H1 (cell line): ENCODE measurements at regions not wholly inside any gene's neighbourhood (a gene's known extent, or its start where the extent isn't known, plus 50 kb on each side); places are given as distances from the start of the nearest gene placed in this dataset.

Source experiments
- CTCF ChIA-PET: fragments of 300-600 bp; sonication (Branson Sonifier 250); formaldehyde crosslinking; loops from one replicate; lab custom pipeline; 2021; ENCODE audit not compliant: partially characterized antibody; lab: Charles Lee
- POLR2A ChIA-PET: fragments of 300-600 bp; sonication (Branson Sonifier 250); formaldehyde crosslinking; loops from one replicate; lab custom pipeline; 2021; ENCODE audit warnings: inconsistent platforms; ENCODE audit not compliant: partially characterized antibody; lab: Charles Lee
- DNase-seq, 2 experiments: peaks; one replicate each; pipeline versions ENCODE4 v3.0.0 to v3.0.0-alpha.2; 2010 to 2022; ENCODE audit warnings: low spot score in 2 of 2, low read depth in 1 of 2, mixed read lengths in 1 of 2
- FAIRE-seq: peaks from 2 replicates; lab custom pipeline; 2011; peaks lifted over from hg19 to GRCh38; lab: Jason Lieb, UNC
- H2AFZ ChIP-seq: 2 replicates; pipeline ENCODE4 v1.8.1; 2012; ENCODE audit warnings: low read length, inconsistent platforms
- H2AK5ac ChIP-seq: 2 replicates; pipeline ENCODE4 v1.6.1; 2013; ENCODE audit warnings: low read depth, low read length
- H2BK120ac ChIP-seq: replicated peaks from 2 replicates; pipeline ENCODE3; 2013; ENCODE audit warnings: low read depth, low read length, inconsistent platforms
- H2BK12ac ChIP-seq: 2 replicates; pipeline ENCODE4 v1.6.1; 2013; ENCODE audit warnings: low read depth, low read length
- H2BK15ac ChIP-seq: 2 replicates; pipeline ENCODE4 v1.6.1; 2013; ENCODE audit warnings: low read length
- H2BK20ac ChIP-seq: 2 replicates; pipeline ENCODE4 v1.6.1; 2013; ENCODE audit warnings: low read length
- H2BK5ac ChIP-seq: 2 replicates; pipeline ENCODE4 v1.6.1; 2013; ENCODE audit warnings: low read depth, low read length
- H3K14ac ChIP-seq: 2 replicates; pipeline ENCODE4 v1.6.1; 2013; ENCODE audit warnings: inconsistent platforms; ENCODE audit not compliant: insufficient read length
- H3K18ac ChIP-seq: 2 replicates; pipeline ENCODE4 v1.6.1; 2013; ENCODE audit warnings: low read length; ENCODE audit errors: extremely low read depth
- H3K23ac ChIP-seq: 2 replicates; pipeline ENCODE4 v1.6.1; 2013; ENCODE audit warnings: inconsistent platforms; ENCODE audit not compliant: insufficient read length
- H3K23me2 ChIP-seq: 2 replicates; pipeline ENCODE4 v1.6.1; 2013; ENCODE audit warnings: low read depth, low read length
- H3K27ac ChIP-seq: 2 replicates; pipeline ENCODE4 v1.6.1; 2011; ENCODE audit warnings: low read depth, low read length, inconsistent platforms
- H3K27me3 ChIP-seq, 4 experiments: replicated peaks in 1 of 4; 1 replicate in 1 of 4; 2 replicates in 3 of 4; pipeline versions ENCODE4 v1.6.1 to v1.8.1; 2011 to 2013; ENCODE audit warnings: low read length in 3 of 4, mild to moderate bottlenecking in 3 of 4, inconsistent platforms in 2 of 4, mixed read lengths in 2 of 4, moderate library complexity in 1 of 4; ENCODE audit not compliant: control insufficient read depth in 3 of 4, insufficient read depth in 3 of 4; ENCODE audit errors: extremely low read depth in 1 of 4
- H3K36me3 ChIP-seq, 4 experiments: 2 replicates each; pipeline versions ENCODE4 v1.6.1 to v1.8.1; 2011 to 2013; ENCODE audit warnings: mild to moderate bottlenecking in 4 of 4, low read length in 3 of 4, moderate library complexity in 2 of 4, control low read depth in 1 of 4, inconsistent platforms in 1 of 4; ENCODE audit not compliant: insufficient read depth in 4 of 4, control insufficient read depth in 2 of 4
- H3K4ac ChIP-seq: replicated peaks from 2 replicates; pipeline ENCODE3; 2013; ENCODE audit warnings: low read length, low read depth, mixed read lengths, inconsistent platforms; ENCODE audit not compliant: insufficient read length
- H3K4me1 ChIP-seq, 4 experiments: replicated peaks in 1 of 4; 1 replicate in 1 of 4; 2 replicates in 3 of 4; pipeline versions ENCODE4 v1.6.1 to v1.8.1; 2011 to 2013; ENCODE audit warnings: low read length in 3 of 4, inconsistent platforms in 2 of 4, mixed read lengths in 1 of 4; ENCODE audit not compliant: insufficient read depth in 4 of 4, control insufficient read depth in 3 of 4
- H3K4me2 ChIP-seq, 2 experiments: 2 replicates each; pipeline versions ENCODE4 v1.6.1 to v1.8.1; 2011 to 2013; ENCODE audit warnings: low read depth in 2 of 2, low read length in 2 of 2, control low read depth in 1 of 2, inconsistent platforms in 1 of 2, mild to moderate bottlenecking in 1 of 2; ENCODE audit not compliant: insufficient read depth in 1 of 2
- H3K4me3 ChIP-seq, 4 experiments: fragments of 200-600, 300-600 bp in 1 of 4; sonication (generic), shearing (Covaris generic), sonication (Bioruptor Twin) in 1 of 4; 2 replicates each; pipeline versions ENCODE4 v1.5.1 to v1.8.1; 2011 to 2016; ENCODE audit warnings: low read length in 4 of 4, low read depth in 3 of 4, control low read depth in 2 of 4, inconsistent platforms in 2 of 4, mild to moderate bottlenecking in 2 of 4, mixed read lengths in 1 of 4, moderate library complexity in 1 of 4; ENCODE audit not compliant: insufficient read depth in 2 of 4; ENCODE audit errors: extremely low read depth in 1 of 4
- H3K56ac ChIP-seq: replicated peaks from 2 replicates; pipeline ENCODE3; 2013; ENCODE audit warnings: low read depth, mild to moderate bottlenecking, mixed read lengths, low read length, inconsistent platforms; ENCODE audit not compliant: insufficient read length
- H3K79me1 ChIP-seq: 2 replicates; pipeline ENCODE4 v1.6.1; 2013; ENCODE audit warnings: low read depth, low read length, control low read depth
- H3K79me2 ChIP-seq, 2 experiments: 2 replicates each; pipeline versions ENCODE4 v1.6.1 to v1.8.1; 2012 to 2013; ENCODE audit warnings: low read length in 2 of 2, mild to moderate bottlenecking in 2 of 2, inconsistent platforms in 1 of 2; ENCODE audit not compliant: insufficient read depth in 2 of 2, control insufficient read depth in 1 of 2
- H3K9ac ChIP-seq, 4 experiments: replicated peaks in 1 of 4; 1 replicate in 1 of 4; 2 replicates in 3 of 4; pipeline versions ENCODE4 v1.6.1 to v1.8.1; 2011 to 2013; ENCODE audit warnings: low read depth in 3 of 4, low read length in 3 of 4, control low read depth in 2 of 4, mild to moderate bottlenecking in 2 of 4, moderate library complexity in 2 of 4, inconsistent platforms in 1 of 4; ENCODE audit errors: extremely low read depth in 1 of 4
- H3K9me3 ChIP-seq, 2 experiments: 2 replicates each; pipeline versions ENCODE4 v1.6.1 to v1.8.1; 2012 to 2013; ENCODE audit warnings: mild to moderate bottlenecking in 2 of 2, moderate library complexity in 2 of 2, control low read depth in 1 of 2, inconsistent platforms in 1 of 2, low read depth in 1 of 2, low read length in 1 of 2, mixed read lengths in 1 of 2; ENCODE audit not compliant: insufficient read depth in 2 of 2
- H4K20me1 ChIP-seq, 2 experiments: replicated peaks in 1 of 2; 2 replicates each; pipeline versions ENCODE3 to v1.8.1; 2011 to 2013; ENCODE audit warnings: inconsistent platforms in 2 of 2, low read length in 2 of 2, mild to moderate bottlenecking in 1 of 2; ENCODE audit not compliant: insufficient read depth in 2 of 2, control insufficient read depth in 1 of 2
- H4K5ac ChIP-seq: 2 replicates; pipeline ENCODE4 v1.6.1; 2013; ENCODE audit warnings: low read length, low read depth, mixed read lengths, inconsistent platforms; ENCODE audit not compliant: insufficient read length
- H4K8ac ChIP-seq: 2 replicates; pipeline ENCODE4 v1.8.0; 2013; ENCODE audit warnings: mild to moderate bottlenecking, moderate library complexity, low read length, inconsistent platforms; ENCODE audit not compliant: insufficient read depth; ENCODE audit errors: extremely low read depth
- H4K91ac ChIP-seq: replicated peaks from 2 replicates; pipeline ENCODE3; 2013; ENCODE audit warnings: low read length, mixed read lengths, inconsistent platforms; ENCODE audit not compliant: insufficient read length
- CHD2 ChIP-seq: IDR thresholded peaks from 2 replicates; pipeline ENCODE4 v1.6.1; 2012; ENCODE audit warnings: low read length, improper control_type of control experiment
- FOSL1 ChIP-seq: IDR thresholded peaks from 2 replicates; pipeline ENCODE4 v1.6.1; 2011; ENCODE audit warnings: mild to moderate bottlenecking, low read depth, low read length, moderate library complexity; ENCODE audit not compliant: insufficient read depth
- GTF2F1 ChIP-seq: IDR thresholded peaks from 2 replicates; pipeline ENCODE4 v1.6.1; 2012; ENCODE audit warnings: low read depth, low read length, improper control_type of control experiment, borderline replicate concordance
- POLR2A ChIP-seq, 2 experiments: IDR thresholded peaks; 1 replicate in 1 of 2; 2 replicates in 1 of 2; pipeline ENCODE4 v1.6.1; 2011; ENCODE audit warnings: low read depth in 2 of 2, low read length in 2 of 2, mild to moderate bottlenecking in 2 of 2; ENCODE audit errors: control extremely low read depth in 1 of 2
- POLR2AphosphoS5 ChIP-seq: IDR thresholded peaks from 2 replicates; pipeline ENCODE4 v1.6.1; 2011; ENCODE audit warnings: low read depth, low read length
- RNF2 ChIP-seq: fragments of 200-900, 300-1000 bp; sonication (generic); IDR thresholded peaks from 2 replicates; pipeline ENCODE4 v1.7.1; 2016; ENCODE audit warnings: borderline replicate concordance, low read depth, mild to moderate bottlenecking, antibody characterized with exemption, low read length; ENCODE audit not compliant: poor library complexity, severe bottlenecking; ENCODE audit errors: missing control alignments
- SP1 ChIP-seq: IDR thresholded peaks from 2 replicates; pipeline ENCODE4 v1.6.1; 2011; ENCODE audit warnings: low read depth, low read length
- SP2 ChIP-seq: IDR thresholded peaks from 2 replicates; pipeline ENCODE4 v1.6.1; 2012; ENCODE audit warnings: mild to moderate bottlenecking, low read length, inconsistent platforms
- SP4 ChIP-seq: IDR thresholded peaks from 2 replicates; pipeline ENCODE4 v1.6.1; 2012; ENCODE audit warnings: low read length, inconsistent platforms
- TAF1 ChIP-seq: IDR thresholded peaks from 2 replicates; pipeline ENCODE4 v1.6.1; 2011; ENCODE audit warnings: mild to moderate bottlenecking, low read depth, low read length
- TBP ChIP-seq: IDR thresholded peaks from 2 replicates; pipeline ENCODE4 v1.6.1; 2011; ENCODE audit warnings: low read depth, low read length, improper control_type of control experiment
- TEAD4 ChIP-seq: IDR thresholded peaks from 2 replicates; pipeline ENCODE4 v1.6.1; 2012; ENCODE audit warnings: low read depth, low read length, inconsistent platforms, mixed read lengths
- WGBS, 2 experiments: shearing (Covaris generic) in 1 of 2; methylation state at CpG; one replicate each; pipeline versions ENCODE4 v1.1.6 to v1.1.7; 2013 to 2015; ENCODE audit warnings: low lambda C conversion rate in 2 of 2, mixed read lengths in 2 of 2, inconsistent platforms in 1 of 2, low coverage in 1 of 2, missing lambda C conversion rate in 1 of 2; ENCODE audit not compliant: insufficient replicate concordance in 2 of 2, insufficient coverage in 1 of 2, insufficient read length in 1 of 2; ENCODE audit errors: extremely low coverage in 1 of 2, missing lambda C conversion rate in 1 of 2; 5-methylcytosine and 5-hydroxymethylcytosine counted together
- TF ChIP-seq, protein P1 (sequence below): IDR thresholded peaks from 2 replicates; pipeline ENCODE4 v1.6.1; 2011; ENCODE audit warnings: low read length, improper control_type of control experiment
- TF ChIP-seq, protein P2 (sequence below): IDR thresholded peaks from 2 replicates; pipeline ENCODE4 v1.6.1; 2011; ENCODE audit warnings: low read depth, mild to moderate bottlenecking, low read length; ENCODE audit not compliant: insufficient read depth

- H3K79me1 ChIP-seq = no peaks in the 10 kb centered on the region
- H3K56ac ChIP-seq = no peak overlapping the region
- H4K5ac ChIP-seq = no peak overlapping the region
- no peak overlapping the region for H2BK20ac ChIP-seq
- H3K4me1 ChIP-seq = no peaks in the 10 kb centered on the region
- no peak overlapping the region for H4K8ac ChIP-seq
- H2BK15ac ChIP-seq = no peak overlapping the region
- no peaks in the 10 kb centered on the region for H3K9me3 ChIP-seq
- H2AFZ ChIP-seq = no peak overlapping the region
- no peaks in the 10 kb centered on the region for H4K20me1 ChIP-seq
- CTCF ChIA-PET = interaction anchor here (0.7 to 1.1 kb wide), 3 partner anchors 29 to 619 kb away, joined by 3 to 4 read pairs (median 3); no protein-coding TSS in a partner anchor
- no peak overlapping the region for H3K9ac ChIP-seq
- no peak overlapping the region for H2BK5ac ChIP-seq
- POLR2A ChIA-PET = no interaction called here
- H3K18ac ChIP-seq = no peak overlapping the region
- H2BK12ac ChIP-seq = no peak overlapping the region
- H3K23ac ChIP-seq = no peak overlapping the region
- H2AK5ac ChIP-seq = no peak overlapping the region
- 89% methylated on average over 2 of the region's 2 CpGs; no CpG with 5 or more reads in 1 of the 2 experiments for WGBS, 2 experiments
- H3K27me3 ChIP-seq = no peaks in the 10 kb centered on the region
- H2BK120ac ChIP-seq = no peak overlapping the region
- H3K4ac ChIP-seq = no peak overlapping the region
- no peaks in the 10 kb centered on the region for H3K36me3 ChIP-seq
- no peak for DNase-seq
- no peak for TF ChIP-seq POLR2A (IDR thresholded peaks at IDR 0.05; ENCODE audit: control extremely low read depth in 1 of 2, low read depth in 2 of 2, low read length in 2 of 2)
- TF ChIP-seq TAF1 = no peak
- no peak for TF ChIP-seq POLR2AphosphoS5
- TF ChIP-seq TBP = no peak
- TF ChIP-seq, protein P1, sequence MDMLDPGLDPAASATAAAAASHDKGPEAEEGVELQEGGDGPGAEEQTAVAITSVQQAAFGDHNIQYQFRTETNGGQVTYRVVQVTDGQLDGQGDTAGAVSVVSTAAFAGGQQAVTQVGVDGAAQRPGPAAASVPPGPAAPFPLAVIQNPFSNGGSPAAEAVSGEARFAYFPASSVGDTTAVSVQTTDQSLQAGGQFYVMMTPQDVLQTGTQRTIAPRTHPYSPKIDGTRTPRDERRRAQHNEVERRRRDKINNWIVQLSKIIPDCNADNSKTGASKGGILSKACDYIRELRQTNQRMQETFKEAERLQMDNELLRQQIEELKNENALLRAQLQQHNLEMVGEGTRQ = no peak
- TF ChIP-seq, protein P2, sequence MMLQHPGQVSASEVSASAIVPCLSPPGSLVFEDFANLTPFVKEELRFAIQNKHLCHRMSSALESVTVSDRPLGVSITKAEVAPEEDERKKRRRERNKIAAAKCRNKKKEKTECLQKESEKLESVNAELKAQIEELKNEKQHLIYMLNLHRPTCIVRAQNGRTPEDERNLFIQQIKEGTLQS = no peak
- no peak for TF ChIP-seq GTF2F1
- TF ChIP-seq SP1 = no peak
- no peak for TF ChIP-seq SP4
- TF ChIP-seq SP2 = no peak
- TF ChIP-seq TEAD4 = no peak
- TF ChIP-seq FOSL1 = no peak
- no peak for TF ChIP-seq RNF2
- no peak for TF ChIP-seq CHD2
- no peak for FAIRE-seq
- no peak overlapping the region for H4K91ac ChIP-seq
- H3K23me2 ChIP-seq = no peaks in the 10 kb centered on the region
- no peaks in the 10 kb centered on the region for H3K79me2 ChIP-seq
- no peak overlapping the region for H3K4me3 ChIP-seq
- H3K4me2 ChIP-seq = no peak overlapping the region
- no peak overlapping the region for H3K27ac ChIP-seq
- no peak overlapping the region for H3K14ac ChIP-seq
Observed at GRCh38 chr13:78460176-78460575, 143.2 kb downstream of the POU4F1 start.
